NAMALWA (cell line): ENCODE measurements at regions not wholly inside any gene's neighbourhood (a gene's known extent, or its start where the extent isn't known, plus 50 kb on each side); places are given as distances from the start of the nearest gene placed in this dataset.
"Not testable (repeated sequence)": the region's sequence is repeated elsewhere in the genome, so short reads cannot be mapped to it uniquely, and the experiment has no call there.

Experiments used
- DNase-seq: peaks from one replicate; pipeline ENCODE4 v3.0.0-alpha.2; 2015; ENCODE audit warnings: low spot score

DNA sequence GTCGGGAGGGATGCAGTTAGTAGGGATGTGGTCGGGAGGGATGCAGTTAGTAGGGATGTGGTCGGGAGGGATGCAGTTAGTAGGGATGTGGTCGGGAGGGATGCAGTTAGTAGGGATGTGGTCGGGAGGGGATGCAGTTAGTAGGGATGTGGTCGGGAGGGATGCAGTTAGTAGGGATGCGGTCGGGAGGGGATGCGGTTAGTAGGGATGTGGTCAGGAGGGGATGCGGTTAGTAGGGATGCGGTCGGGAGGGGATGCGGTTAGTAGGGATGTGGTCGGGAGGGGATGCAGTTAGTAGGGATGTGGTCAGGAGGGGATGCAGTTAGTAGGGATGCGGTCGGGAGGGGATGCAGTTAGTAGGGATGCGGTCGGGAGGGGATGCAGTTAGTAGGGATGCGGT, 96.2 kb downstream of the BDH1 start:
- not testable (repeated sequence) for DNase-seq

DNA sequence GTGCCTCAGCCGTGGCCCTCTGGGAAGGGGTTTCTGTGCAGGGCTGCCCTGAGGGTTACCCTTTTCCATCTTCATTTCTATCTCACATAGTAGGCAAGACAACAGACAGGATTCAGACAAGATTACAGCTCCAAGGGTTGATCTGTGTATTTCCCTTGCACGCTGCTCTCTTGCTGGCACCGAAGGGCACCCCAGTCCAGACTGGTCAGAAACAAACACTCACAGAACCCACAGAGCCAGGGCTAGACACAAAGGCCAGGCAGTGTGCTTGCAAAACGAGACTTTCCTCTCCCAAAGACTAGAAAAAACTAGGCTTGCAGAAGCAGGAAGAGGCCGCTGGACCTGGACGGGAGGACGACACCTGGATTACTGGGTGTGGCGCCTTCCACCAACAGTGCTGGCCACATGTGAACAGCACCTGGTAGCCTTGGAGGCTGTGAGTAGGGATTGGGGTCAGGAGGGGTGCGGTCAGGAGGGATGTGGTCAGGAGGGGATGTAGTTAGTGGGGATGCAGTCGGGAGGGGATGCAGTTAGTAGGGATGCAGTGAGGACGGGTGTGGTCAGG, 96.8 kb downstream of the BDH1 start:
- no peak for DNase-seq

GRCh38 chr3:197458179-197458707, 97.5 kb downstream of the BDH1 start:
- peak; percentile 71 for DNase-seq

- peak; percentile 46 for DNase-seq
Measured at GRCh38 chr3:197456261-197457091, 99.3 kb downstream of the BDH1 start.

DNA sequence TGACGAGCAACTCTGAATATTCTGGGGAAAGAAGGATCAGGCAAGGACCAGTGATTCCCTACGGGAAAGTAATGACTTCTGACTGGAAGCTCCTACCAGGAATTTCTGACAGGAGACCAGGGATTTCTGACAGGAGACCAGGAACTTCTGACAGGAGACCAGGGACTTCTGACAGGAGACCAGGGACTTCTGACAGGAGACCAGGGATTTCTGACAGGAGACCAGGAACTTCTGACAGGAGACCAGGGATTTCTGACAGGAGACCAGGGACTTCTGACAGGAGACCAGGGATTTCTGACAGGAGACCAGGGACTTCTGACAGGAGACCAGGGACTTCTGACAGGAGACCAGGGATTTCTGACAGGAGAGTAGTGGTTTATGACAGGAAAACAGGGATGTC, 100.9 kb downstream of the BDH1 start:
- DNase-seq, result not testable (repeated sequence)

GRCh38 chr3:197454014-197454413, 101.8 kb downstream of the BDH1 start:
- DNase-seq, result peak; percentile 58

GRCh38 chr3:197450810-197451209, 105.0 kb downstream of the BDH1 start:
- DNase-seq, result no peak

GRCh38 chr3:197450308-197450707, 105.5 kb downstream of the BDH1 start:
- no peak for DNase-seq

GRCh38 chr3:197449181-197449580, 106.6 kb downstream of the BDH1 start:
- DNase-seq, result not testable (repeated sequence)

DNA sequence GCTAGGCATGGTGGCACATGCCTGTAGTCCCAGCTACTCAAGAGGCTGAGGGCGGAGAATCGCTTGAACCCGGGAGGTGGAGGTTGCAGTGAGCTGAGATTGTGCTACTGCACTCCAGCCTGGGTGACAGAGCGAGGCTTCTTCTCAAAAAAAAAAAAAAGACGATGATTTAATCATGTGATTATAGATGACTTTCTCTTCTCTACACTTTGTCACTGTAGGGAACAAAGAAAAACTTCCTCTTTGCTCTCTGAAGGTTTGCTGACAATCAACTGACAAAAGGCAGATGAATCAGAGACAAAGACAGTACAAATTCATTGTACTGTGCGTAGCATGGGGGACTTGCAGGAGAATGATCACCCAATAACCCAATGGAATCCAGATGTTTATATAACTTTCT, 108.0 kb downstream of the BDH1 start:
- DNase-seq, result not testable (repeated sequence)

DNA sequence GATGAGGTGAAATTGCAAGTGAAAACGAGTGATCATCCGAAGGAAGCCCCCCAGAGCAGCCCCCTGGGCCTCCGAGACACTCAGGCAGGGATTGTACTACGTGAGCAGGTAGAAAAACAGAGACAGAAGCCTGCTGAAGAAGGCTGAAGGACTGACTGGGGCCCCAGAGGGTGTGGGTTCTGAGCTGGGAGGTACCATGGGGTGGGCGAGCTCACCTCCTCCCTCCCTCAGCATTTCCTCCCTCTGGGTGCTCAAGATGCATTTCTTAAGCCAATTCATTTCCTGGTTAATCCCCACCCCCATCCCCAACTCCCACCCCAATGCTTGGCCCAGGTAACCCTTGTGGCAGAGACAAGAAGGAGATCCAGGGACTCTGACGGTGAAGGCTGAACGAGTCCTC, 108.7 kb downstream of the BDH1 start:
- DNase-seq, result no peak

DNA sequence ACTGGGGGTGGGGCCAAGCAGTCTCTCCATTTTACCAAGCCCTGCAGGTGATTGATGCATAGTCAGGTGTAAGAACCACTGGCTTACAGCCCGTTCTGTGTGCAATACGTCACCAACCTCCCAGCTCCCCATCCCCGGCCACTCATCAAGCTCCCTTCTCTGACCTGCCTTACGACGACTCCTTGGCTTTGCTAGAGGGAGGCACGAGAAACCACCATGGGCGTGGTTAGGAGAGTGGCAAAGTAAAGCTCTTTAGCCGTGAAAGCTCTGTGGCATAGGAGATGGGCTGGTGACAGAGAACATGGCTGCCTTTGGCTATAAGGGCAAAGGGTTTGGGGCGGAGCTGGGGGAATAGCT, 109.1 kb downstream of the BDH1 start:
- DNase-seq, result no peak

DNA sequence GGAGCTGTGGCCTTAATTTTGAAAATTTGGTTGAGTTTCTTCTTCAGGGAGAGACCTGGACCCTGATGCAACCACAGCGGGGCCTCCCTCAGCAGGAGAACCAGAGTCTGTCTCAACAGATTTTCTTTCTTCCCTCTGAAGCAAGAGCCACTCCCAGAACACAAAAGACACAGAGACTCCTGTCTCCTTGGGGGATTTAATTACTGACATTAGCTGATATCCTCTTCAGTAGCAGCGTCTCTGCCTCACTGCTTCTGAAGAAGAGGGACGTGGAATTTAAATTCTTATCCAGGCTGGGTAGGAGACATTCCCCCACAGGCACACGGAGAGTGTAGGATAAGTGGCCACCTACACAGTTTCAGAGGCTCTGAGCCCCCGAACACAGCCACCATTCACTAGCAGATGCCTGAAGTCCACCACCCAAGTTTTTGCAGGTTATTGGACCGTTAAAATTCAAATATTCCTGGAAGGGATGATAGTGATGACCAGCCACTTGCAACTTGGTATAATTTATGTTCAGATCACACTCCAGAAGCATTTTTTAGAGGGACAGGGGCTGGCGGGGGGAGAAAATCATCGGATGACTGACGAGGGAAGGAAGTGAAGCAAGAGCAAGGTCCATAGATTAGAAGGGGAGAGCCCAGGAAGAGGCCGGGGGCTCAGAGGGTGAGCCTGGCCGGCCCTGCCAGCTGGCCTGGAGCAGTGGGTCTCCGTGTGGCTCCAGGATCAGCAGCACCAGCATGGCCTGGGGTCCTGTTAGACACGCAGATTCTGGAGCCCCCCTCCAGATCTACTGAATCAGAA, 109.7 kb downstream of the BDH1 start:
- DNase-seq, result no peak

- DNase-seq, result no peak
Measured at GRCh38 chr3:197444793-197445379, 110.9 kb downstream of the BDH1 start.

DNA sequence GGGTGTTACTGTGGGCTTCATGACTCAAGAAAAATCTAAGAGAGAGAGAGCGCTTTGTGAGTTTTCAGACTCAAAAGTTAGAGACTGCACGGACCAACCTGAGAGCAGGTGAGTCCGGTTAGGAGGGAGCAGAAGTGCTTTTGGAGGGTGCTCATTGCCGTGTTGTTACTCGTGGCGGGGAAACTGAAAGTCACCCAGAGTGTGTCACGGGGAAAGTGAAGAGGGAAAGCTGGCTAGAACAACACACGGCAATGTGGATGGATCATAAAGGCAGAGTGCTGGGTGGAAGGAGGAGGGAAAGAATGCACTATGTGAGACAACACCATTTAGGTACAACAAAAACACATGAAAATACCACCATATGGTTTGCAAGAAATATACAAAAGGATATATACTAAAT, 112.3 kb downstream of the BDH1 start:
- DNase-seq, result no peak

DNA sequence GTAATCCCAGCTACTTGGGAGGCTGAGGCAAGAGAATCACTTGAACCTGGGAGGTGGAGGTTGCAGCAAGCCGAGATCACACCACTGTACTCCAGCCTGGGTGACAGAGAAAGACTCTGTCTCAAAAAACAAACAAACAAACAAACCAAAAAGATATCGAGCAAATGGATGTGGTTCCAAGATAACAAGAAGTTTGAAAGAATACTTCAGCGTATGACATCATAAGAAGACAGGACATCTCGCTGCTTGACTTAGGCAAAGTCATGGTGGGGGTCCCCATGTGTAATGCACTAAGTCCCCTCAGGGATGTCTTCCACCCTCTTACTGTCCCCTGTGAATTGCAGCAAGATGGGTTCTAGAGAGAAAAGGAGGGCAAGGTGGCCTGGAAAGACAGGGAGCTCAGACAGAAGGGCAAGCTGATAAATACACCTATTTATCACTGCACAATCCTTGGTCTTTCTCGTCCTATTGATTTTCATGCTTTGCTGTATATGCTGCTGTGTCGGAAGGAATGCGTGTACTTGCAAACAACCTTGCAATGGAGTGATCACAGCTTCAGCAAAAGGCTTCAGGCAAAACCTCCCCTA, 115.0 kb downstream of the BDH1 start:
- no peak for DNase-seq

- DNase-seq, result no peak
Measured at GRCh38 chr3:197438906-197439305, 116.9 kb downstream of the BDH1 start.

- DNase-seq, result no peak
Measured at GRCh38 chr3:197435426-197435825, 120.3 kb downstream of the BDH1 start.

- no peak for DNase-seq
Measured at GRCh38 chr3:197434830-197435229, 120.9 kb downstream of the BDH1 start.

DNA sequence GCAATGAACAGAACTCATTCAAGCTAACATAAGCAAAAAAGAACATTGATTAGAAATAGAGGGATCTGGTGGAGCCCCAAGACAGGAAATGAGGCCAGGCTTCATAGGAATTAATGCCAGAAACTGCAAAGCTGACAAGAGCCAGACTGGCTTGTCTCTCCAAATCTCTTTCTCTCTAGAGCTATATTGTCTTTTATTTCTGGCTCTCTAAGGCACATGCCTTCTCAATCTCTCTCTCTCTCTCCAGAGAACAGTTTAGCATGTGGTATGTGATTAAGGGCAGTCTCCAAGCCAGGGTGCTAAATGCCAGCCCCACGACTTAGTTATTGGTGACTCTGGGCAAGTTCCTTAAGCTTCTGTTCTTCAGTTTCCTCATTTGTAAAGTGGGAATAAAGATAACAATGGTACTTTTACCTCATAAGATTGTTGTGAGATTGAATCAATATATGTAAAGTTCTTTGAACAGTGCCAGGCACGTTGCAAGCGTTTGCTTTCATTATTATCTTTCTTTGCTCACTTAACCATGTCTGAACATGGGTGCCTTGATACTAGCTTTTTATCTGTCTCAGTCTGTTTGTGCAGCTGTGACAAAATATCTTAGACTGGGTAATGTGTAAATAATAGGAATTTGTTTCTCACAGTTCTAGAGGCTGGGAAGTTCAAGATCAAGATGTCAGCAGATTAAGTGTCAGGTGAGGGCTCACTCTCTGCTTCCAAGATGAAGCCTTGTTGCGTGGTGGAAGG, 123.2 kb downstream of the BDH1 start:
- no peak for DNase-seq

DNA sequence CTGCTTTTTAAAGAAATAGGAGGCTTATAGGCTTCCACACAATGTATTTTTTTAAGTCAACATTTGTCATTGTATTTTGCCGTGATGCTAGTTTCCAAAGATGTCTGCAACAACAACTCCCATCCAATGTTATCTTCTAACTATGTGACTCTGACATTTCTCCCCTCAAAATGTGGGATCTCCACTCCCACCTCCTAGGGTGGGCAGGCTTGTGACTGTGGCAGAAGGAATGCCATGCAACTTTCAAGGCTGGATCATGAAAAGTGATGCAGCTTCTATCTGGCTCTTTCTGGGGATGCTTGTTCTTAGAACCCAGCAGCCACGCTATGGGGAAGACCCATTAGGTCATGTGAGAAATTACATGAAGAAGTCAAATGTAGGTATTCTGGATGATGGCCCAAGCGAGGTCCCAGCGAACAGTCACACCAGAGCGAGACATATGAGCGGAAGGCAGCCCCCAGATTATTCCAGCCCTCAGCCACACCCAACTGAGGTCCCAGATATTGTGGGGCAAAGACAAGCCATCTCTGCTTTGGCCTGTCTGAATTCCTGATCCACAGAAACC, 124.3 kb downstream of the BDH1 start:
- no peak for DNase-seq
